ENCODE measurements at regions not wholly inside any gene's neighbourhood (a gene's known extent, or its start where the extent isn't known, plus 50 kb on each side); places are given as distances from the start of the nearest gene placed in this dataset.

DNA sequence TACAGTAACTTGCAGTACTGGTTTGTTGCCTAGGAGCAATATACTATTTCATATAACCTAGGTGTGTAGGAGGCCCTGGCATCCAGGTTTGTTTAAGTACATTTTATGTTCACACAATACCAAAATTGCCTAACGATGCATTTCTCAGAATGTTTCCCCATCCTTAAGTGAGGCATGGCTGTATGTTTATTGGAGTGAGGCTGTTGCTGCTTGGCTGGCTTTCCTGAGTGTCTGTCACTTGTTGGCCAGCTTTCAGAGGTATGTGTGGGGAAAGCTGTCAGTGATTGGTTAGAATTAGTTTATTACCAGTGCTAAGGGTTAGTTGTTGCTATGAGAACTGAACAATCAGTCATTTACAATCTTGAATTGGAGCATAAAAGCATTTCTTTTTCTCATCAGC is 154.1 kb upstream of the CDH12 start:
- intact Hi-C loops (cut with DNase I; ENCODE audit: low total_unique reads) = no loop called here
- DNase-seq (ENCODE audit: low spot score in 2 of 2) = peak in 1 of 2 donors; percentile 32
- H3K4me3 ChIP-seq (ENCODE audit: low read depth, poor library complexity, severe bottlenecking) = no peak overlapping the region
- 38 to 43% methylated on average over 1 of the region's 1 CpG for WGBS, 2 donors
- no peak for TF ChIP-seq POLR2A (IDR thresholded peaks at IDR 0.05)
- TF ChIP-seq, protein P1, sequence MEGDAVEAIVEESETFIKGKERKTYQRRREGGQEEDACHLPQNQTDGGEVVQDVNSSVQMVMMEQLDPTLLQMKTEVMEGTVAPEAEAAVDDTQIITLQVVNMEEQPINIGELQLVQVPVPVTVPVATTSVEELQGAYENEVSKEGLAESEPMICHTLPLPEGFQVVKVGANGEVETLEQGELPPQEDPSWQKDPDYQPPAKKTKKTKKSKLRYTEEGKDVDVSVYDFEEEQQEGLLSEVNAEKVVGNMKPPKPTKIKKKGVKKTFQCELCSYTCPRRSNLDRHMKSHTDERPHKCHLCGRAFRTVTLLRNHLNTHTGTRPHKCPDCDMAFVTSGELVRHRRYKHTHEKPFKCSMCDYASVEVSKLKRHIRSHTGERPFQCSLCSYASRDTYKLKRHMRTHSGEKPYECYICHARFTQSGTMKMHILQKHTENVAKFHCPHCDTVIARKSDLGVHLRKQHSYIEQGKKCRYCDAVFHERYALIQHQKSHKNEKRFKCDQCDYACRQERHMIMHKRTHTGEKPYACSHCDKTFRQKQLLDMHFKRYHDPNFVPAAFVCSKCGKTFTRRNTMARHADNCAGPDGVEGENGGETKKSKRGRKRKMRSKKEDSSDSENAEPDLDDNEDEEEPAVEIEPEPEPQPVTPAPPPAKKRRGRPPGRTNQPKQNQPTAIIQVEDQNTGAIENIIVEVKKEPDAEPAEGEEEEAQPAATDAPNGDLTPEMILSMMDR (IDR thresholded peaks at IDR 0.05) = no peak

DNA sequence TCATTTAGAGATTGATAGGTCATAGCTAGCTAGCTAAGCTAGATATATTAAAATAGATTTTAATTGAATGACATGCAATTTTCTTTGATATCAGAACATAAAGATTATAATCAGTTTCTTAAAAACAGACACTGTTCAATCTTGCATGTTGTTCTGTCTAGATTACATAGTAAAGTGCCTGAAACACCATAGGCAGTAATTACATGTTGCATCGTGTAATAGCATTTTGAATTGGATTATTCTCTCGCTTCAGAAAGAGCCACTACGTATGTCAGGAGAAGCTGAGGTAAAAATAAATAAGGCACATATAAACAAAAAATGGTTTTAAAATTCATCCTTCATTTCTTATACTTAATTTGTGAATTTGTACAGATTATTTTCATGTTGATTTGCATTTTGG is 148.0 kb upstream of the CDH12 start:
- 59 to 70% methylated on average over 3 of the region's 3 CpGs for WGBS, 2 donors
- intact Hi-C loops (cut with DNase I; ENCODE audit: low total_unique reads) = no loop called here
- no peak for DNase-seq (ENCODE audit: low spot score in 2 of 2)
- TF ChIP-seq, protein P1 (IDR thresholded peaks at IDR 0.05) = no peak
- TF ChIP-seq POLR2A (IDR thresholded peaks at IDR 0.05) = no peak
- no peak overlapping the region for H3K4me3 ChIP-seq (ENCODE audit: low read depth, poor library complexity, severe bottlenecking)

DNA sequence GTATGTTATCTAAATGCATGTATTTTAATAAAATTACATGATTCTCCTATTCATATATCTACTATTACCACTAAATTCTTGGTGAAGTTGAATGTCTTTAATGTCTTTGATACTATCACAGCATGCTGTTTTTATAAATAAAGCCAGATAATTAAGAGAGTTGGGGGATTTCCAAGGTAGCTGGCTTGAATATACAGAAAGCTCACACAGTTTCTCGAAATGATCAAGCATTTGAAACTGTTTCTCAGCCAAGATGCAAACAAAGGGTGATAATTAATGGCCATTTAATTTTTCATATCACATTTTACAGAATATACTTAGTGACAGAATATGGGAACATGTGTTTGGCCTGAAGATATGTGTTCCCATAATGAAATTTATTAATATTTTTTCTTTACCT is 145.6 kb upstream of the CDH12 start:
- no peak for TF ChIP-seq POLR2A (IDR thresholded peaks at IDR 0.05)
- TF ChIP-seq, protein P1 (IDR thresholded peaks at IDR 0.05) = no peak
- DNase-seq (ENCODE audit: low spot score in 2 of 2) = no peak
- WGBS, 2 donors = 26 to 32% methylated on average over 1 of the region's 1 CpG
- no peak overlapping the region for H3K4me3 ChIP-seq (ENCODE audit: low read depth, poor library complexity, severe bottlenecking)
- intact Hi-C loops (cut with DNase I; ENCODE audit: low total_unique reads) = no loop called here

DNA sequence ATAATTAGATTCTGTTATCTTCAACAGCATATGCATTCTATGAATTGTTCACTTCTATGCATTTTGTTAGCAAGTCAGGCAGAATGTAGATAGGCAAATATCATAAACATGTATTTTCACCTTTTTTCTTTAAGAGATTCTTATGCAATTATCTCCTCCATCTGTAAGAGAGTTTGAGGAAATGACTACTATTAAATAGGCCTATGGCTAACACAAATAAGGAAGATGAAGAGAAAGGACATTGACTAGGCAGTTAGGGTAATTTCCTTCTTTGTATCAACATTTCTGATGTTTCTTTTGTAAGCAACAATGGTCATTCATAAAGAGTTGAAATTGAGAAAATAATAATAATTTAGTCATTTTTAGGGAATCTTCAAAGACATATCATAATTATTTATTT is 145.2 kb upstream of the CDH12 start:
- H3K4me3 ChIP-seq (ENCODE audit: low read depth, poor library complexity, severe bottlenecking) = no peak overlapping the region
- intact Hi-C loops (cut with DNase I; ENCODE audit: low total_unique reads) = no loop called here
- DNase-seq (ENCODE audit: low spot score in 2 of 2) = no peak
- TF ChIP-seq, protein P1 (IDR thresholded peaks at IDR 0.05) = no peak
- TF ChIP-seq POLR2A (IDR thresholded peaks at IDR 0.05) = no peak

DNA sequence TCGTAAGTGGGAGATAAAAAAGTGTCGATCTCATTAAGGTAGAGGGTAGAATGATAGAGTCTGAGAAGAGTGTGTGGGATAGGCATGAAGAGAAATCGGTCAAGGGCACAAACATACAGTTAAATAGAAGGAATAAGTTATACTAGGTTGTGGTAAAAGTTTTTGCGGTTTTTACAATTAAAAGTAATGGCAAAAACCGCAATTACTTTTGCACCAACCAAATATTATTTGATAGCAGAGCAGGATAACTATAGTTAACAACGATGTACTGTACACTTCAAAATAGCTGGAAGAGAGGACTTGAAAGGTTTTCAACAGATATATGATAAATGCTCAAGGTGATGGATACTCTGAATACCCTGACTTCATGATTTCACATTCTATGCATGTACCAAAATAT is 135.8 kb upstream of the CDH12 start:
- no peak overlapping the region for H3K4me3 ChIP-seq (ENCODE audit: low read depth, poor library complexity, severe bottlenecking)
- TF ChIP-seq, protein P1 (IDR thresholded peaks at IDR 0.05) = no peak
- no peak for TF ChIP-seq POLR2A (IDR thresholded peaks at IDR 0.05)
- DNase-seq (ENCODE audit: low spot score in 2 of 2) = no peak
- intact Hi-C loops (cut with DNase I; ENCODE audit: low total_unique reads) = no loop called here
- WGBS, 2 donors = 79 to 86% methylated on average over 6 of the region's 6 CpGs

DNA sequence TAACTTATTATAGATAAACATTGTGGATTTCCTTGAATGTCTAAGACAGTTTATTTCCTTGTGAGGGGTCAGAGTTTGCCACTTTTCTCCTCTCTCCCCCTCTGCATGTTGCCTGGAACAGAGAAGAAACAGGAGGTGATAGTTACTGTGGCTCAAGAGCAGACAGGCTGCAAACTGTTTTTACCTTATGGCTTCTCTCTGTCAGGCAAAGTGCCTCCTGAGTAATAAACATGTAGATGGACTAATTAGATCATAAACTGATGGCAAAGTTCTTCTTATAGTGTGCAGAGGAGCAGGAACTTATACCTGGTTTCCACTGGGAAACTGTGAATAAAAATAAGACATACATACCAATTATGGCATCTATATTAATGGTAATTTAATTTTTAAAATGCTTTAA is 133.1 kb upstream of the CDH12 start:
- TF ChIP-seq, protein P1 (IDR thresholded peaks at IDR 0.05) = no peak
- no peak for TF ChIP-seq POLR2A (IDR thresholded peaks at IDR 0.05)
- intact Hi-C loops (cut with DNase I; ENCODE audit: low total_unique reads) = no loop called here

More for the DNA sequence above, 133.1 kb upstream of the CDH12 start:
- H3K4me3 ChIP-seq (ENCODE audit: low read depth, poor library complexity, severe bottlenecking) = no peak overlapping the region
- no peak for DNase-seq (ENCODE audit: low spot score in 2 of 2)
